ENCODE measurements at regions not wholly inside any gene's neighbourhood (a gene's known extent, or its start where the extent isn't known, plus 50 kb on each side); places are given as distances from the start of the nearest gene placed in this dataset.

DNA sequence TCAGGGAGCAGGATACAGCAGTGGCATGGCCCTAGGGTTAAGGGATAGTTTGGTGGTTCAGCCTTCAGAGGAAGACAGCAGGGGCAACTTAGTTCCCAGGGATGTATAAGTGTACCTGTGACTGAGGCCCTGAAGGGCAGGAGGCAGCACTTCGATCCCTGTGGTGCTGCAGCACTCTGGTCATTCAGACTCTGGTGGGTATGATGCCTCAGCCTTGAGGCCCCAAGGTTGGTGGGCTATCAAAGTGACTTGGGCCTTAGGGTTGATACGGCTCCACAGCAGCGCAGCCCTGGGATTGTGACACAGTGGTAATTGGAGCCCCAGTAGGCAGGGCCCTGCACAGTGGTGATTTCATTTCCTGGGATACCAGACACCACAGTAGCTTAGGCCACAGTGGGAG is 1703.1 kb downstream of the PCDH7 start:
- H3K4me3 ChIP-seq: no peak overlapping the region
- peaks cover 0 to 19% (median 0%) of the 10 kb centered on the region in 4 donors for H3K9me3 ChIP-seq
- no peak overlapping the region for H3K27ac ChIP-seq
- no peaks in the 10 kb centered on the region for H3K4me1 ChIP-seq
- TF ChIP-seq POLR2A (IDR thresholded peaks at IDR 0.05): no peak
- TF ChIP-seq EP300 (IDR thresholded peaks at IDR 0.05): no peak
- TF ChIP-seq, protein P1, sequence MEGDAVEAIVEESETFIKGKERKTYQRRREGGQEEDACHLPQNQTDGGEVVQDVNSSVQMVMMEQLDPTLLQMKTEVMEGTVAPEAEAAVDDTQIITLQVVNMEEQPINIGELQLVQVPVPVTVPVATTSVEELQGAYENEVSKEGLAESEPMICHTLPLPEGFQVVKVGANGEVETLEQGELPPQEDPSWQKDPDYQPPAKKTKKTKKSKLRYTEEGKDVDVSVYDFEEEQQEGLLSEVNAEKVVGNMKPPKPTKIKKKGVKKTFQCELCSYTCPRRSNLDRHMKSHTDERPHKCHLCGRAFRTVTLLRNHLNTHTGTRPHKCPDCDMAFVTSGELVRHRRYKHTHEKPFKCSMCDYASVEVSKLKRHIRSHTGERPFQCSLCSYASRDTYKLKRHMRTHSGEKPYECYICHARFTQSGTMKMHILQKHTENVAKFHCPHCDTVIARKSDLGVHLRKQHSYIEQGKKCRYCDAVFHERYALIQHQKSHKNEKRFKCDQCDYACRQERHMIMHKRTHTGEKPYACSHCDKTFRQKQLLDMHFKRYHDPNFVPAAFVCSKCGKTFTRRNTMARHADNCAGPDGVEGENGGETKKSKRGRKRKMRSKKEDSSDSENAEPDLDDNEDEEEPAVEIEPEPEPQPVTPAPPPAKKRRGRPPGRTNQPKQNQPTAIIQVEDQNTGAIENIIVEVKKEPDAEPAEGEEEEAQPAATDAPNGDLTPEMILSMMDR (IDR thresholded peaks at IDR 0.05): no peak
- H3K27me3 ChIP-seq: no peaks in the 10 kb centered on the region
- no peaks in the 10 kb centered on the region for H3K36me3 ChIP-seq
- 95 to 100% methylated on average over 2 to 3 of the region's 3 CpGs for WGBS, 2 donors
- no peak for DNase-seq (ENCODE audit: low spot score in 2 of 2)

DNA sequence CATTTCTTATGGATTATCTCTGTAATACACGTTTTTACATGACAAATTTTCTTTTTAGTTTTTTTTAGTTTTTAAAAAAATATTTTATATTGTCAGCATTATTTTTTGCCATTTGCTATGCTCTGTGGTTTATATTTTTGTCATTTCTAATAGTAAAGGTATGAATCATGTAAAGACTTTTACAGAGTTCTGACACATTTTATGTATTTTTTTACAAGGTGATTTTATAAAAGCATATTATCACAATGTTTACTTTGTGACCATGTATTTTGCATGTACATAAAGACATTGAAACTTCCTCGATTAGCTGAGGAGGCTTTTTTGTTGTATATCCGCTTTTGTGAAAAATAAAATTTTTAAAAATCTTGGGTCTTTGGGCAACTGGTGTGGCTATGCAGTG is 1705.1 kb downstream of the PCDH7 start:
- Histone ChIP-seq H3K27me3 (no peaks in the 10 kb centered on the region), H3K4me1 (no peaks in the 10 kb centered on the region), H3K27ac (no peak overlapping the region), H3K4me3 (no peak overlapping the region), H3K36me3 (no peaks in the 10 kb centered on the region), H3K9me3 (peaks cover 0 to 19% (median 0%) of the 10 kb centered on the region in 4 donors)
- TF ChIP-seq EP300 (IDR thresholded peaks at IDR 0.05) (no peak), POLR2A (IDR thresholded peaks at IDR 0.05) (no peak)
- 72 to 77% methylated on average over 3 of the region's 3 CpGs for WGBS, 2 donors
- no peak for DNase-seq (ENCODE audit: low spot score in 2 of 2)

DNA sequence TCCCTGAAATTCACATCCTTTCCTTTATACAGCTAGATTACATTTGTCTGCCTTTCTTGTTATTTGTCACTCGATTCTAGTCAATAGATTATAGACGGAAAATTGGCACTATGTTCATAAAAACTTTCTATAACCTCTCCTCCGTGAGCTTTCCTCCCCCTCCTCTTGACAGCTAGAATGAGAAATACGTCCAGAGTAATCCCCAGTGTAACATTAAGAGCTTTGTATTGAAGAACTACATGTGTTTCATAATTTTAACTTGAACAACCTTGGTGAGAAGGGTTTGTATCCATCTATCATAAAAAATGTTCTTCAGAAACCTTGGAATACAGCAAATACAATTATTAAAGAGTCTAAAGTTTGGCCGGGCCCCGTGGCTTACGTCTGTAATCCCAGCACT is 1707.4 kb downstream of the PCDH7 start:
- Histone ChIP-seq H3K9me3 (peaks cover 0 to 15% (median 2%) of the 10 kb centered on the region in 4 donors), H3K4me3 (no peak overlapping the region), H3K36me3 (no peaks in the 10 kb centered on the region), H3K4me1 (no peaks in the 10 kb centered on the region), H3K27me3 (no peaks in the 10 kb centered on the region), H3K27ac (no peak overlapping the region)
- TF ChIP-seq EP300 (IDR thresholded peaks at IDR 0.05) (no peak), POLR2A (IDR thresholded peaks at IDR 0.05) (no peak)
- TF ChIP-seq, protein P1 (IDR thresholded peaks at IDR 0.05): no peak
- DNase-seq (ENCODE audit: low spot score in 2 of 2): no peak
- WGBS, 2 donors: 50 to 51% methylated on average over 7 of the region's 7 CpGs

DNA sequence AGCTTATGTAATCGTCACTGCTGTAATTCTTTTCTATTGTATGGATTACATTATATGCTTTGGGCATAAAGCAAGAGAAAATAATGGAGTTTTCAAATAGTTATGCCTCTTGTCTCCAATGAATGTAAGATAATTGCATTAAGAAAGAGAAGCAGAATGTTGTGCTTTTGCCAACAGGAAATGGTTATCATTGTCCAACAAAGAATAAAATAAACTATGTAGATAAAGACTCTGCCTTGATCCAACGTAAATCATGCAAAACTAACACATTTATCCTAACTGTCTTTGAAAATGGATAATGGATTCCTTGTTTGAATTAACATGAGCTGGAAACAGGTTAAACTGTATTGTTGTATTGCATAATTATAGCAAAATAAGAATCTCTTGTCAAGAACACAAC is 1709.0 kb downstream of the PCDH7 start:
- H3K27ac ChIP-seq: no peak overlapping the region
- WGBS, 2 donors: 40 to 49% methylated on average over 2 of the region's 2 CpGs
- DNase-seq (ENCODE audit: low spot score in 2 of 2): no peak
- H3K36me3 ChIP-seq: no peaks in the 10 kb centered on the region
- H3K27me3 ChIP-seq: no peaks in the 10 kb centered on the region
- H3K4me3 ChIP-seq: no peak overlapping the region
- H3K9me3 ChIP-seq: peaks cover 0 to 3% (median 0%) of the 10 kb centered on the region in 4 donors
- no peaks in the 10 kb centered on the region for H3K4me1 ChIP-seq
- TF ChIP-seq POLR2A (IDR thresholded peaks at IDR 0.05) (no peak), EP300 (IDR thresholded peaks at IDR 0.05) (no peak)

DNA sequence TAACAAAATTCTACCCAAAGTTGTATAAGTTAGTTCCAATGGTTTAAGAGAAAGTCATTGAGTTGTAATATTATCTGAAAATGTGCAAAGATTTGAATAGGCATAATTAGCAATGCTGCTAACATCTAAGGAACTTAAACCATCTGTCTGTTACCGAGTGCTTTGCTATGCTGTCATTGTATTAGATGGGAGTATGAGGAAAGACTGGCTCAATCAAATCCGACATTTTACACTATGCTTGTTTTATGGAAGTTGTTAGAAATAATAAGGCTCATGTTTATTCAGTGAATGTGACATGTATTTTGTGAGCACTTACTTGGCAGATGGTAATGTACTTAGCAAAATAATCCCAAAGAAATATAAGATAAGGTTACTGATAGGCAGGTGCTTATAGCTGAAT is 1715.1 kb downstream of the PCDH7 start:
- H3K4me3 ChIP-seq: no peak overlapping the region
- no peak overlapping the region for H3K27ac ChIP-seq
- no peaks in the 10 kb centered on the region for H3K36me3 ChIP-seq
- 56 to 63% methylated on average over 2 of the region's 2 CpGs for WGBS, 2 donors
- H3K27me3 ChIP-seq: no peaks in the 10 kb centered on the region
- TF ChIP-seq POLR2A (IDR thresholded peaks at IDR 0.05): no peak
- TF ChIP-seq, protein P1 (IDR thresholded peaks at IDR 0.05): no peak
- TF ChIP-seq EP300 (IDR thresholded peaks at IDR 0.05): no peak
- H3K4me1 ChIP-seq: no peaks in the 10 kb centered on the region
- H3K9me3 ChIP-seq: peaks cover 0 to 3% (median 0%) of the 10 kb centered on the region in 4 donors
- DNase-seq (ENCODE audit: low spot score in 2 of 2): no peak

DNA sequence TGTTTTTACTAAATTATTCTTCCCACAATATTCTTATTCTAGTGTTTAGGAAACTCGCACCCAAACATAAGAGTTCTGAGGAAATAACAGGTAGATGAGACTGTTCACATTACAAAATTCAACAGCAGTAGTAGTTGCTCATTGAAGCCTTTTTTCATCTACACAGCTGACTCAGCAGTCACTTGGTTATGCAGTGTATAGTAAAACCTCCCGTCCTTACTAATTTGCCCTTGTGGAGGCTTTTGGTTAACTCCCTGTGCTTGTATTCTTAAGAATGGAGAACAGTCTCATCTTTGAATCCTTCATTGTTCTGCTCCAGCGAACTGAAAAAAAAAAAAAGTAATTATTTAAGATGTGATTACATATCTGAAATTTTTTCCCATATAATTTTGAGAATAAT is 1716.6 kb downstream of the PCDH7 start:
- Histone ChIP-seq H3K27ac (no peak overlapping the region), H3K9me3 (peaks cover 0 to 3% (median 0%) of the 10 kb centered on the region in 4 donors), H3K36me3 (no peaks in the 10 kb centered on the region), H3K27me3 (no peaks in the 10 kb centered on the region), H3K4me3 (no peak overlapping the region), H3K4me1 (no peaks in the 10 kb centered on the region)
- TF ChIP-seq EP300 (IDR thresholded peaks at IDR 0.05) (no peak), POLR2A (IDR thresholded peaks at IDR 0.05) (no peak)
- TF ChIP-seq, protein P1 (IDR thresholded peaks at IDR 0.05): no peak
- no peak for DNase-seq (ENCODE audit: low spot score in 2 of 2)
- 63 to 67% methylated on average over 3 of the region's 3 CpGs for WGBS, 2 donors
